GM13976 (cell line): ENCODE measurements at regions not wholly inside any gene's neighbourhood (a gene's known extent, or its start where the extent isn't known, plus 50 kb on each side); places are given as distances from the start of the nearest gene placed in this dataset.

Source experiments
- DNase-seq: peaks from one replicate; pipeline ENCODE4 v3.0.0; 2012; ENCODE audit warnings: low spot score
- CTCF ChIP-seq: IDR thresholded peaks from 2 replicates; pipeline ENCODE4 v1.5.1; 2012; ENCODE audit warnings: borderline replicate concordance, mild to moderate bottlenecking; ENCODE audit not compliant: insufficient read depth; ENCODE audit errors: extremely low read depth, missing control alignments, control extremely low read depth
- in situ Hi-C: fragments of 300-500 bp; cut with MboI; formaldehyde crosslinking; loops from one replicate; pipeline ENCODE4 v1.12.0; 2022; ENCODE audit warnings: low sequenced_read_pairs, mixed read lengths, inconsistent platforms; ENCODE audit not compliant: unreplicated experiment

- no peak for TF ChIP-seq CTCF
- in situ Hi-C loops: no loop called here
- no peak for DNase-seq
These were observed 145.2 kb upstream of the ANKRD28 start for GRCh38 chr3:15942936-15943335.

- no peak for TF ChIP-seq CTCF
- in situ Hi-C loops: no loop called here
- DNase-seq: no peak
These were observed 150.6 kb upstream of the ANKRD28 start for GRCh38 chr3:15948388-15948787.

- TF ChIP-seq CTCF: no peak
- in situ Hi-C loops: no loop called here
- no peak for DNase-seq
These were observed 154.9 kb upstream of the ANKRD28 start for GRCh38 chr3:15952543-15953175.

- no peak for TF ChIP-seq CTCF
- peak; percentile 29 for DNase-seq
- in situ Hi-C loops: no loop called here
These were observed 156.1 kb upstream of the ANKRD28 start for GRCh38 chr3:15953841-15954240.

GRCh38 chr3:15955968-15956367, 158.2 kb upstream of the ANKRD28 start:
- DNase-seq: no peak
- TF ChIP-seq CTCF: no peak
- in situ Hi-C loops: no loop called here

- TF ChIP-seq CTCF: no peak
- in situ Hi-C loops: no loop called here
- no peak for DNase-seq
These were observed 161.1 kb upstream of the ANKRD28 start for GRCh38 chr3:15958692-15959433.
